Epidermal melanocyte (primary cell): ENCODE measurements at regions not wholly inside any gene's neighbourhood (a gene's known extent, or its start where the extent isn't known, plus 50 kb on each side); places are given as distances from the start of the nearest gene placed in this dataset.

Source experiments
- DNase-seq: peaks from one replicate; pipeline ENCODE4 v3.0.0; 2011; ENCODE audit warnings: low spot score; ENCODE audit not compliant: insufficient read length

DNA sequence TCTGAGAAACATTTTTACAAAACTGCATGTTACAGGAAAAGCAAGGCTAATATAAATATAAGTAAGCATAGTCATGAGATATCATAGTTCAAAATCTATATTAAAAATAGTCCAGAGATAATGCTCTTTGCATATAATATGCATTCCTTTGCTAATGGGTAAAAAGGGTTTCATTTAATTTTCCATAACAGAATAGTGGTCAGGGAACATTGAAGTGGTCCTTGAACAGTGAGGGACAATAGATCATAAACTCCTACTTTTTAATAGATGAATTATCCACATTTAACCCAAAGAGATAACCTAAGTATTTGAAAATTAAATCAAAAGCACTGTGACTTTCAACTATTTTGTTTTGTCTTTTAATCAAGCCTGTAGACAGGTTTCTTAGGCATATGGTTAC is 243.1 kb upstream of the ADGRB3 start:
- no peak for DNase-seq

GRCh38 chr6:68372991-68373390 is 262.1 kb upstream of the ADGRB3 start:
- DNase-seq, result no peak

DNA sequence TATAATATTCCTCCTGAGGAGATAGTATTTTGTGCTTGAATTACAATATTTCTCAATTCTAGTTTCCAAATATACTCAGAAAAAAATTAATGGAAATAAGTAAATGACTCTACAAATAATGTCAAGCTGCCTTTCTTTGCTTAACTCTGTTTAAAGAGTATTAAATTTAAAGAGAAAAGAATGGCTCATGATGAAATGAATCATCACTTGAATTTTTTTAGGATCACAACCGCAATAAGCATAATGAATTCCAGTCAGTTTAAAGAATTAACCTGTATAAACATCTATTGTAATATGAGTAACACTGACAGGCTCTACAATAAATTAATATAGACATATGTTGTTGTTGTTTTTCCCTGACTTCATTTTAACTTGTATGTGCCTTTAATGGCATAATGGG is 266.2 kb upstream of the ADGRB3 start:
- no peak for DNase-seq

DNA sequence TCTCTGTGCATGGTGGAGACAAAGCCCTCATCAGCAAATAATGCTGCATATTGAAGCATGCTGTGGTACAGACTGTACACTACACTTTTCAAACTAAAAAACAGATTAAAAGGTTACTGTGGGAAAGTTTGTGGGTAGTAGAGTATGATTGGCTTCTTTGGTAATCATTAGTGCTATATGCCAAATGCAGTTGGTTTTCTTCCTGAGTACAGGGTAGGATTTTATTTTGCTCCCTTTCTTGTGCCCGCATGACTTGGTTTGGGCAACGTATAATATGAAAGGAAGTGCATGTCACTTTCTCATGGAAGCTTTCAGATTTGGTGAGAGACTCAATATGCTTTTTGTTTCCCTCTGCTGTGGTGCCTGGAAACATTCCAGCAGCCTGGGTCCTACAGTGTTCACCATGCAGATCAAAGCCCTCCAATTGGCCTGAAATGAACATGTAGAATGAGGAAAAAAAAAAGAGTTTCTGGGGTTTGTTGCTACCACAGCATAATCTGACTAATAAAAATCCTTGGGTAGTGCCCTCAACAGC is 270.7 kb upstream of the ADGRB3 start:
- peak; percentile 23 for DNase-seq

- peak; percentile 31 for DNase-seq
Measured at GRCh38 chr6:68343901-68344300, 291.2 kb upstream of the ADGRB3 start.

GRCh38 chr6:68342286-68342685 is 292.8 kb upstream of the ADGRB3 start:
- DNase-seq, result no peak

DNA sequence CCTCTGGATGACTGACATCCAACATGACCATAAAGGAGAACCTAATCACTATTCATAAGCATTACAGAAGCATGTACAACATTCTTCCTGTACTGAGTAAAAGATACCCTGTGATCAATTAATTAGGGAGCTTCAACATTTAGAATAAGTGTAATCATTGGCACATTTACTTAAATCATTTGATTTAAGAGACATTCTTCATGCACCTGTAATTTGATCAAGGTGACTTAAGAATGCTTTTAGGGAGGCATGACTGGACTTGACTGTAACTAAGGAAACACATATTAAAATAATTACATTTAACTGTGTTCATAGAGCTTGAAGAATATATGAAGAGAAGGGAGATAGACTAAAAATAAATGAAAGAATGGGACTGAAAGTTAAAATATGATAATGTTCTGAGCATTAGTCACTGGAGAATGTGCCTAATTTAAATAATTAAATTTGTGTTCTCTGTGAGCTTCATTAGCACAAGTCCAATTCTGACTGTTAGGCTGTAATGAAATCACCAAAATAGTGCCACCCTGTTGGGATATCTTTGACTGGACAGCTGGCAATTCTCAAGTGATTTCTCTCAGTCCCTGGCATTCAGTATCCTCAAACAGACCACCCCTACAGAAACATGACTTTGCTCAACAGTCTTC is 295.5 kb upstream of the ADGRB3 start:
- no peak for DNase-seq

- DNase-seq, result no peak
Measured at GRCh38 chr6:68333442-68333841, 301.6 kb upstream of the ADGRB3 start.

GRCh38 chr6:68328156-68328555 is 306.9 kb upstream of the ADGRB3 start:
- DNase-seq, result no peak

DNA sequence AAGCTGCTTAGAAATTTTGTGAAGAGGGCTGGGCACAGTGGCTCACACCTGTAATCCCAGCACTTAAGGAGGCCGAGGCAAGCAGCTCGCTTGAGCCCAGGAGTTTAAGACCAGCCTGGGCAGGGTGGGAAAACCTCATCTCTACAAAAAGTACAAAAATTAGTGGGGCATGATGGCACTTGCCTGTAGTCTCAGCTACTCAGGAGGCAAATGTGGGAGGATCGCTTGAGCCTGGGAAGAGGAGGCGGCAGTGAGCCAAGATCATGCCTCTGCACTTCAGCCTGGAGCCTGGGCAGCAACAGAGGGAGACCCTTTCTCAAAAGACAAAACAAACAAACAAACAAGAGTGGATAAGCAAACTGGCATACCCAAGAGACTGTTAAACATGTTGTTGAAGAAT is 308.3 kb upstream of the ADGRB3 start:
- no peak for DNase-seq

DNA sequence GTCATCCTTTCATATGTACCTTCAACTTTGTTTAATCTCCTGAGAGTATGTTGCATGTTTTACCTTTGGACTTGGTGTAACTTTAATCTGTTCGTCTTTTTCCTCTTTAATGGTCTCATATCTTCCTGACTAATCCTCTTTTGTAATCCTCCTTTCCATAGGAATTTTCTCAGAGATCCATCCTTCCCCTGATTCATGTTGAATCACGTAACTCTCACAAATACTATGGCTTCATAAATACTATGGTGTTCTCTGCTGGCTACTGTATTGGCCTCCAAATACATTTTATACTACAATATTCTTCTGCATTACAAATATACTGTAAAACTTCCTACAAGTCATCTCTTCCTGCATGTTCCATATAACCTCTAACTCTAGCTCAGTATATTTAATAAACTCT is 317.7 kb upstream of the ADGRB3 start:
- DNase-seq, result no peak

DNA sequence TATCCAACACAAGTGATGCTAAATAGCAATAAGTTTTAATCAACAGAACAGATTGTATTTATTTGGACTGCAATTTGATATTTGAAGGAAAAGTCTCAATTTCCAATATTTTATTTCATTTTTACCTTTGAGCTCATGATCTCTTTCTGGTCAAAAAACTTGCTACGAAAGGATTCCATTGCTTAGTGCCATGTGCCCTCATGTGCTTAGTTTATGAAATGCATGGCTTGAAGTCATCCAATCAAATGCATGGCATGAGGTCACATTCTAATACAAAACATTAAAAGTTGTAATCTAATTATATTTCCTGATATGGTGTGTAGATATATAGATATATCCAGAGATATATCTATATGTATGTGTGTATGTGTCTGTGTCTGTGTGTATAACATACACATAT is 321.2 kb upstream of the ADGRB3 start:
- no peak for DNase-seq

DNA sequence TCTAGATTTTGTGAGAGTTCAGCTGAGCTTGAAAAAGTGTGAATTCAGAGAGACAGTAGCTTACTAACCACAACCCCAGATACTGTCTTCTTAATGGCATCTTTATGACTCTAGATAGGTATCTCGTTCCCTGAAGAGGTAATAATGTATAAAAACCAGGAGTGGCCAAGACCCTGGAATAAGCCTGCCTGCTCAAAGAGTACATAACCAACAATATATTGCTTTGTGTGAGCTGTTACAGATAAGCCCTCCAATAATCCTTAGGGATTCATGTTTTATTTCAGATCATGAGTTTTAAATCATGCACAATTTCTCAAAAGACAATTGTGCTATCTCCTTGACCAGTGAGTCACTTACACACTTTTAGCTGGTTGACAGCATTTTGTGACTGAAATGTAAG is 327.8 kb upstream of the ADGRB3 start:
- DNase-seq, result no peak

DNA sequence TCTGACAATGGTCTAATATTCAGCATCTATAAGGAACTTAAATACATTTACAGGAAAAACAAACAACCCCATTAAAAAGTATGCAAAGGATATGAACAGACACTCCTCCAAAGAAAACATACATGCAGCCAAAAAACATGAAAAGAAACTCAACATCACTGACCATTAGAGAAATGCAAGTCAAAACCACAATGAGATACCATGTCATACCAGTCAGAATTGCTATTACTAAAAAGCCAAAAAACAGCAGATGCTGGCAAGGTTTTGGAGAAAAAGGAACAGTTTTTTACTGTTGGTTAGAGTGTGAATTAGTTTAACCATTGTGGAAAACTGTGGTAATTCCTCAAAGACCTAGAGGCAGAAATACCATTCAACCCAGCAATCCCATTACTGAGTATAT is 339.0 kb upstream of the ADGRB3 start:
- DNase-seq, result no peak

- no peak for DNase-seq
Measured at GRCh38 chr6:68282646-68283045, 352.4 kb upstream of the ADGRB3 start.

DNA sequence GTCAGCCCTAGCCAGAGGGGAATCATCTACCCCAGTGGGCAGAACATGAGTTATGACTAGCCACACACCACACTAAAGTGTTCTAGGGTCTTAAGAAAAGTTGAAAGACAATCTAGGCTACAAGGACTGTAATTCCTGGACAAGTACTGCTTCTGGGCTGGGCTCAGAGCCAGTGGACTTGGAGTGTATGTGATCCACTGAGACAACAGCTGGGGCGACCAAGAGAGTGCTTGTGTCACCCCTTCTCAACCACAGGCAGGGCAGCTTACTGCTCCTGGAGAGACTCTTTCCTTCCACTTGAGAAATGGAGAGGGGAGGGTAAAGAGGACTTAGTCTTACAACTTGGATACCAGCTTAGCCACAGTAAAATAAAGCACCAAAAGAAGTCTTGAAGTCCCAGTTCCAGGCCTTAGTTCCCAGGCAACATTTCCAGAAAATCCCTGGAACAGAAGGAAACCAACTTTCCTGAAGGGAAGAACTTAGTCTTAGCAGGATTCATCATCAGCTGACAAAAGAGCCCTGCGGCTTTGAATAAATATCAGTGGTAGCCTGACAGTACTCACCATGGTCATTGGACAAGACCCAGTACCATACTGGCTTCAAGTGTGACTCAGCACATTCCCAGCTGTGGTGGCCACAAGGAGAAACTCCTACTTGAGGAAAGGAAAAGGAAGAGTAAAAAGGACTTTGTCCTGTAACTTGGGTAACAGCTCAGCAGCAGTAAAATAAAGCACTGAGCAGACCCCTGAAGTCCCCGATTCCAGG is 355.1 kb upstream of the ADGRB3 start:
- no peak for DNase-seq

DNA sequence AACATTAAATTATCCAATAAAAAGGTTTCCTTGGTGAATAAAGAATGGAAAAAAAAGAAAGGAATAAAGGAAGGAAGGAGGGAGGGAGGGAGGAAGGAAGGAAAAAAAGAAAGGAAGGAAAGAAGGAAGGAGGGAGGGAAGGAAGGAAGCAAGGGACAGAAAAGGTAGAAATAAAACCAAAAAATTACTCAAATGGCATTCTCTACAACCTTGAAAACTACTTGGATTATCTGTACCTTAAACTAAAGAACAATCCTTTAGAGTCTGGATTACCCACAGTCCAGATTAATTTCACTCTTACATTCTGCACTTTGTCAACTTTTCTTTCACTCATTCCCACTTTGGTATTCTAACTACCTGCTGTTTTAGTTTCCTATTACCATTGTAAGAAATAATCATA is 361.8 kb upstream of the ADGRB3 start:
- no peak for DNase-seq

- DNase-seq, result no peak
Measured at GRCh38 chr6:68256391-68256790, 378.7 kb upstream of the ADGRB3 start.

DNA sequence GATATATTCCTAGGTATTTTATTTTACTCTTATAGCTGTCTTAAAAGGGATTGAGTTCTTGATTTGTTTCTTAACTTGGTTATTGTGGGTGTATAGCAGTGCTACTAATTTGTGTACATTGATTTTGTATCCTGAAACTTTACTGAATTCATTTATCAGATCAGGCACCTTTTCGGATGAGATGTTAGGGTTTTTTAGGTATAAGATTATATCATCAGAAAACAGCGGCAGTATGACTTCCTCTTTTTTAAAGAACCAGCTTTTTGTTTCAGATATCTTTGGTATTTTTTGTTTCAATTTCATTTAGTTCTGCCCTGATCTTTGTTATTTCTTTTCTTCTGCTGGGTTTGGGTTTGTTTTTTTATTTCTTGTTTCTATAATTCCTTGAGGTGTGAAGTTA is 382.4 kb upstream of the ADGRB3 start:
- no peak for DNase-seq

DNA sequence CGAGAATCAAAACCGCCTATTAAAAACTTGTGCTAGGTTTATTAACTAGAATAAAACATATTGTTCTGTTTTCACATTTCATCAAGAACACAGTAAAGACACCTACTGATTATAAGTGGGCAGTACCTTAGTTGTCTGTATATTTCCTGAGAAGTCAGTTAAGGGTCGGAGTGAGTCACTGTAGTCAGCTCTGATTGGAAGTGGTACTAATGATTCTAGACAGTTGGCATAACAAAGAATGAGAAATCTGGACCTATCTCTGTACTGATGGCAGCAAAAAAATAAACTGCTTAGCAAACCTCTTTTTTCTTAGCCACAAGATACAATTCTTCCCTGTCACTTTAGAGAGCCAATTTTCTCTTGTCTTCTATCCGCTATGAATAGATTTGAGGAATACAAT is 387.3 kb upstream of the ADGRB3 start:
- DNase-seq, result no peak

DNA sequence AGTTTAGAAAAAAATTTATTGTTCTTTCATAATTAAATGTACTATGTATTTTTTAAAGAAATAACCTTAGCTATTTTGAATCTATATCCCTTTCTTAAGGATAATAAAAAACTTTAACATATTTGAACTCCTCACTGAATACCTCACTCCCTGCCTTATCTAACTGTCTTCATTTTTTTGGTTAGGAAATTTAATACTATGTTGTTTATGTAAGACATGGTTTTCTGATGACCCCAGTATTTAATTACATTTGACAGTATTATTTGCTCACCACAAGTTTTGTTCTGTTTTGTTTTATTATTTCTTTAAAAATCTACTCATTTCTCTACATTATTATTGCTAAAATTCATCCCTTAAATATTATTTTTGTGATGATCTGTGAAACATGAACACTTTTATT is 394.4 kb upstream of the ADGRB3 start:
- DNase-seq, result no peak

GRCh38 chr6:68239034-68239433 is 396.0 kb upstream of the ADGRB3 start:
- no peak for DNase-seq

GRCh38 chr6:68238097-68238601 is 396.9 kb upstream of the ADGRB3 start:
- DNase-seq, result no peak
